SK-N-SH (cell line): ENCODE measurements at regions not wholly inside any gene's neighbourhood (a gene's known extent, or its start where the extent isn't known, plus 50 kb on each side); places are given as distances from the start of the nearest gene placed in this dataset.

Experiments
- CTCF ChIP-seq: fragments of 200-600 bp; sonication (generic); IDR thresholded peaks from 2 replicates; pipeline ENCODE4 v1.6.1; 2017; ENCODE audit warnings: antibody characterized with exemption, mild to moderate bottlenecking, moderate library complexity
- EP300 ChIP-seq, 2 experiments: IDR thresholded peaks; 2 replicates each; pipeline versions ENCODE4 v1.4.0 to v1.6.1; 2012; ENCODE audit warnings: borderline replicate concordance in 1 of 2, low read depth in 1 of 2, low read length in 1 of 2
- GABPA ChIP-seq: IDR thresholded peaks from 2 replicates; pipeline ENCODE4 v1.4.0; 2012; ENCODE audit warnings: low read depth, mild to moderate bottlenecking
- MAX ChIP-seq: IDR thresholded peaks from 2 replicates; pipeline ENCODE4 v1.4.0; 2012; ENCODE audit warnings: low read depth
- MEF2A ChIP-seq: IDR thresholded peaks from 2 replicates; pipeline ENCODE4 v1.4.0; 2012; ENCODE audit warnings: low read depth, borderline replicate concordance
- PBX3 ChIP-seq: IDR thresholded peaks from 2 replicates; pipeline ENCODE4; 2012
- POLR2AphosphoS5 ChIP-seq: IDR thresholded peaks from 2 replicates; pipeline ENCODE4 v1.6.1; 2012; ENCODE audit warnings: low read depth, low read length
- RAD21 ChIP-seq: IDR thresholded peaks from 2 replicates; pipeline ENCODE4 v1.6.1; 2012; ENCODE audit warnings: mild to moderate bottlenecking, low read length
- REST ChIP-seq: IDR thresholded peaks from 2 replicates; pipeline ENCODE4 v1.6.1; 2012; ENCODE audit warnings: mild to moderate bottlenecking, low read depth, low read length, moderate library complexity
- RFX5 ChIP-seq: IDR thresholded peaks from 2 replicates; pipeline ENCODE4 v1.6.1; 2012; ENCODE audit warnings: mild to moderate bottlenecking, improper control_type of control experiment, low read length
- TAF1 ChIP-seq: IDR thresholded peaks from 2 replicates; pipeline ENCODE4 v1.6.1; 2012; ENCODE audit warnings: low read depth, mild to moderate bottlenecking, low read length, moderate library complexity, borderline replicate concordance
- USF2 ChIP-seq: fragments of 150-350 bp; IDR thresholded peaks from 2 replicates; pipeline ENCODE4 v1.6.1; 2017; ENCODE audit warnings: antibody characterized with exemption, low read length, low read depth, borderline replicate concordance
- YY1 ChIP-seq: IDR thresholded peaks from 2 replicates; pipeline ENCODE4 v1.4.0; 2012; ENCODE audit warnings: low read depth, mild to moderate bottlenecking
- ZBTB33 ChIP-seq: IDR thresholded peaks from 2 replicates; pipeline ENCODE4 v1.4.0; 2012; ENCODE audit warnings: low read depth, borderline replicate concordance

- no peak for TF ChIP-seq CTCF
- no peak for TF ChIP-seq RAD21
- TF ChIP-seq GABPA: no peak
- TF ChIP-seq TAF1: no peak
- no peak for TF ChIP-seq MAX
- TF ChIP-seq USF2: no peak
- no peak for TF ChIP-seq EP300 (IDR thresholded peaks at IDR 0.05; ENCODE audit: borderline replicate concordance in 1 of 2, low read depth in 1 of 2, low read length in 1 of 2)
- TF ChIP-seq RFX5: no peak
- no peak for TF ChIP-seq MEF2A
- no peak for TF ChIP-seq PBX3
- TF ChIP-seq ZBTB33: no peak
- no peak for TF ChIP-seq YY1
- TF ChIP-seq POLR2AphosphoS5: no peak
- no peak for TF ChIP-seq REST
Observed at GRCh38 chr11:42412590-42412989, 899.2 kb upstream of the API5 start.
